ENCODE measurements at regions not wholly inside any gene's neighbourhood (a gene's known extent, or its start where the extent isn't known, plus 50 kb on each side); places are given as distances from the start of the nearest gene placed in this dataset.

GRCh38 chr2:19474128-19474527, 115.7 kb upstream of the OSR1 start:
- no peak for FAIRE-seq

GRCh38 chr2:19473350-19473749, 114.9 kb upstream of the OSR1 start:
- no peak for FAIRE-seq

GRCh38 chr2:19472391-19472978, 114.1 kb upstream of the OSR1 start:
- FAIRE-seq = no peak

- no peak for FAIRE-seq
These were observed 113.1 kb upstream of the OSR1 start for GRCh38 chr2:19471491-19471890.

GRCh38 chr2:19465978-19466377, 107.6 kb upstream of the OSR1 start:
- FAIRE-seq = no peak

- FAIRE-seq = no peak
These were observed 103.8 kb upstream of the OSR1 start for GRCh38 chr2:19462256-19462645.

- FAIRE-seq = no peak
These were observed 103.3 kb upstream of the OSR1 start for GRCh38 chr2:19461504-19462255.

- FAIRE-seq = no peak
These were observed 102.3 kb upstream of the OSR1 start for GRCh38 chr2:19460761-19461160.

GRCh38 chr2:19458427-19459003, 100.1 kb upstream of the OSR1 start:
- no peak for FAIRE-seq

GRCh38 chr2:19457809-19458208, 99.4 kb upstream of the OSR1 start:
- FAIRE-seq = no peak

GRCh38 chr2:19456705-19457309, 98.4 kb upstream of the OSR1 start:
- FAIRE-seq = no peak

- no peak for FAIRE-seq
These were observed 95.7 kb upstream of the OSR1 start for GRCh38 chr2:19454125-19454524.

GRCh38 chr2:19442731-19443130, 84.3 kb upstream of the OSR1 start:
- FAIRE-seq = no peak

- no peak for FAIRE-seq
These were observed 80.7 kb upstream of the OSR1 start for GRCh38 chr2:19439081-19439480.

GRCh38 chr2:19435815-19436214, 77.4 kb upstream of the OSR1 start:
- no peak for FAIRE-seq

- FAIRE-seq = no peak
These were observed 76.0 kb upstream of the OSR1 start for GRCh38 chr2:19434413-19434812.

- no peak for FAIRE-seq
These were observed 68.5 kb upstream of the OSR1 start for GRCh38 chr2:19426941-19427340.

GRCh38 chr2:19426144-19426543, 67.7 kb upstream of the OSR1 start:
- no peak for FAIRE-seq

GRCh38 chr2:19425419-19425818, 67.0 kb upstream of the OSR1 start:
- no peak for FAIRE-seq

GRCh38 chr2:19419211-19419880, 60.9 kb upstream of the OSR1 start:
- FAIRE-seq = no peak

- no peak for FAIRE-seq
These were observed 58.6 kb upstream of the OSR1 start for GRCh38 chr2:19416784-19417684.

- no peak for FAIRE-seq
These were observed 57.7 kb upstream of the OSR1 start for GRCh38 chr2:19416083-19416482.

All from A204.1 (cell line).